NCI-H187 (cell line): ENCODE measurements at regions not wholly inside any gene's neighbourhood (a gene's known extent, or its start where the extent isn't known, plus 50 kb on each side); places are given as distances from the start of the nearest gene placed in this dataset.

Experiments
- DNase-seq, 2 experiments: peaks; one replicate each; lab custom pipeline; 2025; lab: John Stamatoyannopoulos, UW

- DNase-seq, result no peak
These were observed 497.6 kb upstream of the CD180 start for GRCh38 chr5:67693956-67694809.

- DNase-seq, result no peak
These were observed 490.1 kb upstream of the CD180 start for GRCh38 chr5:67686746-67687145.

- no peak for DNase-seq
These were observed 485.1 kb upstream of the CD180 start for GRCh38 chr5:67681703-67682102.

GRCh38 chr5:67680099-67680498, 483.5 kb upstream of the CD180 start:
- no peak for DNase-seq

GRCh38 chr5:67679184-67679841, 482.7 kb upstream of the CD180 start:
- no peak for DNase-seq

- no peak for DNase-seq
These were observed 482.0 kb upstream of the CD180 start for GRCh38 chr5:67678594-67678993.

- no peak for DNase-seq
These were observed 480.9 kb upstream of the CD180 start for GRCh38 chr5:67677422-67677970.

GRCh38 chr5:67676863-67677262, 480.3 kb upstream of the CD180 start:
- no peak for DNase-seq

GRCh38 chr5:67674159-67674655, 477.6 kb upstream of the CD180 start:
- no peak for DNase-seq

- no peak for DNase-seq
These were observed 477.0 kb upstream of the CD180 start for GRCh38 chr5:67673618-67674017.

- no peak for DNase-seq
These were observed 476.6 kb upstream of the CD180 start for GRCh38 chr5:67673180-67673579.

- DNase-seq, result no peak
These were observed 476.0 kb upstream of the CD180 start for GRCh38 chr5:67672636-67673035.

GRCh38 chr5:67669916-67670315, 473.3 kb upstream of the CD180 start:
- no peak for DNase-seq

GRCh38 chr5:67660149-67660548, 463.6 kb upstream of the CD180 start:
- no peak for DNase-seq

GRCh38 chr5:67659288-67659687, 462.7 kb upstream of the CD180 start:
- DNase-seq, result no peak

GRCh38 chr5:67657055-67657454, 460.5 kb upstream of the CD180 start:
- no peak for DNase-seq

GRCh38 chr5:67652201-67652600, 455.6 kb upstream of the CD180 start:
- DNase-seq, result no peak

GRCh38 chr5:67651180-67651579, 454.6 kb upstream of the CD180 start:
- DNase-seq, result no peak

- DNase-seq, result peak; percentile 46 to 70
These were observed 451.6 kb upstream of the CD180 start for GRCh38 chr5:67648201-67648671.

GRCh38 chr5:67647772-67648171, 451.2 kb upstream of the CD180 start:
- DNase-seq, result no peak

- DNase-seq, result no peak
These were observed 447.8 kb upstream of the CD180 start for GRCh38 chr5:67644221-67644920.

GRCh38 chr5:67643536-67643935, 446.9 kb upstream of the CD180 start:
- DNase-seq, result no peak
